GM21447 (cell line): ENCODE measurements at regions not wholly inside any gene's neighbourhood (a gene's known extent, or its start where the extent isn't known, plus 50 kb on each side); places are given as distances from the start of the nearest gene placed in this dataset.
A peak's percentile ranks its signal among the peaks of the same experiment; 100 is the strongest.
"Not testable (repeated sequence)": the region's sequence is repeated elsewhere in the genome, so short reads cannot be mapped to it uniquely, and the experiment has no call there.

Source experiments
- ATAC-seq: cut with Tn5 transposase; IDR thresholded peaks from one replicate; pipeline ENCODE4 v1.9.1; 2021; ENCODE audit not compliant: unreplicated experiment

DNA sequence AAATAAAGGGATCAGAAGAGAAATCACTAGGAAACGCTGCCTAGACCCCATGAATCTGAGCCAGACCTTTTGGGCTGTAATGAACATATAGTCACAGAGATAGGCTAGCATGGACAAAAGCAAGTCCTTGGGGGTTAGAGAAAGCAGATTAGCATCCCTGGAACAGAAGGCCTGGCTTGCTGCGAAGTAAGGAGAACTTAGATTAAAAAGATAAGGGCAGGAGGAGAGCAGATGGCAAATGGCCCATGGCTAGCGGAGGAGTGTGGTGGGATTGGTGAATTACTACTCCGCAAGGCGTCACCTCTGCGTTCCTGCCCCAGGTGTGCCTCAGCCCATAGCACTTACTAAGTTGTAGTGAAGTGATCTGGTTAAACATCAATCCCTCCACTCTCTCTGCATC lies 92.3 kb upstream of the ZNF438 start:
- no peak for ATAC-seq

DNA sequence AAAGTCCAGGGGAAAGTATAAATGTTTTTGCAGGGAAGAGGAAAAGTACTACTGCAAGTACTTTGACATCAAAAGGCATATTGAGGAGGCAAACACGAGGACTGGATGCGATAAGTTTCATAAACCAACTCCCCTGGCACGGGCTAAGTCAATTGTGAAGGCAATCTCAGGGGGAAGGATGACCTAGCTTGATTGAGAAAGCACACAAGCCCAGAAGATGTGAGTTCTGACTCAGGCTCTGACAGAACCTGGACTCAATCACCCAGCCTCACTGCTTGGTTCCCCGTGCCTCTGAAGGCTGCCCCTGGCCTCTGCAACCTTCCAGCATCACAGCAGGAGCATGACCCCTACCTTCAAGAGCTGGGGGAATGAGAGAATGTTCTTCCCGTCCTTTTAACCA lies 93.2 kb upstream of the ZNF438 start:
- ATAC-seq, result no peak

DNA sequence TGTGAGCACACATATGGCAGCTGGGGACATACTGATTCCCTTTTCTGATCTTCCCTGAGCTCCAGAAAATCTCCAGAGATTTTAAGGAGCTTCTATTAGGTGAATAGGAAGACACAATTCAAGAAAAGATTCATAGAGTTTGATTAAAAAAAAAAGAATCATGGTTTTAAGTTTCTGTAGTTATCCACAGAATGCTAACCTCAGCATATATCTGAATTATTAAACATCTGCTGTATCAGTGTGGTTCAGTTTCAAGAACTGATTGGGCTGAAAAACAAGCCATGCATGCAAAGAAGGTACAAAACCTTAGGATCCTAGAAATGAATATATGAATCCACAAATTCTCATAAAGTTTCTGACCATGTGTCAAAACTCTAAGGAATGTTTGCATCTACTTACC lies 94.1 kb upstream of the ZNF438 start:
- no peak for ATAC-seq

DNA sequence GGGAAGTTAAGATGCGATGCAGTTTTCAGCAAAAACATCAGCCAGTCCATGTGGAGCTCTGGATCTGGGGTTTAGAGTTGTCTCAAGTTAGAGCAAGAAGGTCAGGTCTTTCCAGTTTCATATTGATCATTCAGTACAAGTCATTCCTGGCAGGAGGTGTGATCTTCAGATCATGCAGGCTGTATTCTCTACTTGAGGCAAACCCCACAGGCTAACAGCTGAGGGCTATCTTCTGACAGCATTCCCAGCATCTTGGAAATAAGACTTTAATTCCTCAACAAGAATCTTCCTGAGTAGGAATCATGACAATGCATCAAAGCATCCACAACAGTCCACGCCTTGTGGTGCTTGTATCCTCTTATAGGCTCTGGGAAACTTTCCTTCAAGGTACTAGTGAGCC lies 94.9 kb upstream of the ZNF438 start:
- ATAC-seq, result no peak

DNA sequence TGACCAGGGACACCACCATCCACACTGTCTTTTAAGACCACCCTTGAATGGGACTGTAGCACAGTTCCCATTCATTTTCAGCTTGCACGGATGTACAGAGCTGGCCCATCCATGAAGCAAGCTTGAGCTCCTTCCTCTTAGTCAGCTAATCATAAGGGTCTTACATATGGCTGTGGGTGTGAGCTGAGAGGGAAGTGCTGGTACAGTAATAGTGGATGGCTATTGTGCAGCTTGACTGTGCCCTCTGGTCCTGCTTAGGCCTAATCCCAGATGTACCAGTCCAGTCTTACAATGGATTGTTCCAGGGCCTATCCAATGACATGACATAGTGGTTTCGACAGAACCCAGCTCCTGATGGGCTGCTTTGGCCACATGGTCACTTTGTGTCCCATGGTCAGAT lies 96.9 kb upstream of the ZNF438 start:
- no peak for ATAC-seq

DNA sequence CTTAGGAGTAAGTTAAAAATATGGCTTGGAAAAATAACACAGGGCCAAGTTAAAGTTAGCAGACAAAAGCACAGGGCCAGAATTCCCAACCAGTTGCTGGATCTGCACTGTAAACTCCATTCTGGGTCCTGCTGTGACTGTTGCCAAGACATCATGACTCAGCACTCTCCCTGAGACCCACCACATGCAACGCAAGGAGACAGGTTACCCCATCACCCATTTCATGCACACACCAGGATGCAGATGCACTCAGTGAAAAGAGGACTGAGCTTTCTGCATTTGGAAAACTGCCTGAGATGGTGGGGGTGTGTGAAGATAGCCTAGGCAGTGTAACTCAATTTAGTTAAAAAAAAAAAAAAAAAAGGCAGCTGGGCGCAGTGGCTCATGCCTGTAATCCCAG lies 97.6 kb upstream of the ZNF438 start:
- no peak for ATAC-seq

DNA sequence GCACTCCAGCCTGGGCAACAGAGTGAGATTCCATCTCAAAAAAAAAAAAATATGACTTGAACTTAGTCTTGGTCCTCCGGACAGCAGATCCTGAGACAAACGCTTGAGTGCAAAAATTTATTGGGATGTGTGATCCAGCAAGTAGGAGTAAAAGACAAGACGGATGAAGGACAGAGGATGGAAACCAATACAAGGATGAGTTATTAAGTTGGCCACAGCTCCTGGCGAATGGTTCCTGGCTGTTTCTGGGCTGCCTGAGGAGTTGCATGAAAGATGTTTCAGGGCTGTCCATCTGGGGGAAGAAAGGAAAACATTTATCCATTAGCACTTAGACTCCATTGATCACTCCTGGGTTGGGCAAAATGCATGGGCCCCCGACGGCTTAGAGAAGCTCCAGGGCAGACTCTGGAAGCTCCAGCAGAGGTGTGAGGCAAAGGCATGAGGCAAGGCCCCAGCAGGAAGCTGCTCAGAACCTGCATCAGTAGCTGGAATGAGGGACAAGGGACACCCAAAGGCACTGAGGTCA lies 98.3 kb upstream of the ZNF438 start:
- ATAC-seq, result no peak

DNA sequence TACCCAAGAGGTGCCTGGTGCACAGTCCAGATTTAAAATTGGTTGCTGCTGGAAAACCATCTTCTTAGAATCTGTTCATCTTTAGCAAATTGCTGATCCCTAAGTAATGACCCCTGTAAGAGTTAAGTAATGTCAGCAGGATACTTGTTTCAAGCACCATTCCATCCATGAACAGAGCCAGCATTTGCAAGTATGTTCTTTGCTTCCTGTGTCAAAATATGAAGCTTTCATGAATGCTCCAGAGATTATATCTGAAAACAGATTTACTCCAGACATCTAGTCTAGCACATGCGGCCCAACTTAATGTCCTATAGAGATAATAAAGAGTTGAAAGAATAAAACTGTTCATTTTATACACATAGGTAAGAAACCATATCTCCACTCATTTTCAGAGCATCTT lies 98.7 kb upstream of the ZNF438 start:
- ATAC-seq, result no peak

DNA sequence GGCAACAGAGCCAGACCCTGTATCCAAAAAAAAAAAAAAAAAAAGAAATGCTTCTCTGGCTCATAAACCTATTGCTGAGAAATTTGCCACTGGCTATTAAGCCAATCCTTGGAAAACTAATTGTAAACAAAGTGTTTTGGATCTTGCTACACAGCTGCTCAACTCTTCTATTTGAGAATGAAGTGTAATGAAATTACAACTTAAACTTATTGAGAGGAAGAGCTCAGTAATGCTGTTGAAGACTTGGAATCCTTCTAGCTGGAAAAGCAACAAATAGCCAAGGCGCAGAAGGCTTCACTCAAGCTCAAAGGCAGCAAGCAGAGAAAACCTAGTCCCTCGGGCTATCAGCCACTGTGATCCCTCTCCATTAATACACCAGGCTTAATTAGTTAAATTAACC lies 99.6 kb upstream of the ZNF438 start:
- no peak for ATAC-seq

DNA sequence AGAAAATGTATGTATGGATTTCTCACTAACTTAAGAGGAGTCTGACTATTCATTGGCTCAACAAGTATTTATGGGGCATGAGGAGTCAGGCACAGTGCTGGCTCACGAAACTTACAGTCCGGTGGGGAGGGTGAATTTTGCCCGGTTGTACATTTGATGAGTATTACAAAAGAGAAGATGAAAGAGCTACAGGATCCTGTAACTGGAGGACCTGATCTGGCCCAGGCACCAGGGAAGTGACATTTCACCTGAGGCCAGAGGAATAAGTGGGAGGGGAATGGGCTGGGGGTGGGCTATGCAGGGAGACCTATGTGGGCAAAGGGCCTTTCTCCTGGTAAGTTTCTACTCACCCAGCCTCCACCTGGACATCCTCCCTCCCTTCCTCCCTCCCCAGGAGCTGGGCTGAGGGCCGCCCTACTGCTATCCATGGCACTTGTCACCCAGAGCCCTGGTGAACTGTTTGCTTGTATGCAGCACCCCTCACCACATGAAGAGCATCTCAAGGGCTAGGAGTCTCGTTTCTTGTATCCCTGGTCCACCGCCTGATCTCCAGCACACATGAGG lies 101.1 kb upstream of the ZNF438 start:
- ATAC-seq, result no peak

DNA sequence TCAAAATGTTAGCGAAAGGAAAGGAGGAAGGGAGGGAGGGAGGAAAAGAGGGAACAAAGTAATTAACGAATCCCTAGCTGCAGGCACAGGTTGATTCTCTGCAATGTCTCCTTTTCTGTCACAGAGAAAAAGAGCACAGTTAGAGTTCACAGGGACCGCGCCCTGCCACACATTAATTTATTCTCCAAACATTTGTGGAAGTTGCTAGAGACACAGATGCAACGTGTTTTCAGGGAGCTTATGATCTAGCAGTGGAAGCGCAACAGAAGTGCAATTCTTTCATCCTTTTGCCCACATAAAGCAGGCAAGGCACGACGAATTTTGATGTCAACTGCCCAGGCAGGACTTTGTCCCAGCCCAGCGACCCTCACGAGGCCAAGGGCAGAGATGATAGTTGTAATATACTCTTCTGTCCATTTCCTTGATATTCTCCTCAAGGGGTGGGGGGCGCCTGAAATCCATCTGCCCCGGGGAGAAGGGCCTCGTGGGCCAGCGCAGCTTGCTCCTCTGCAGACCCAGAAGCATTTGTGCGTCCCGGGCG lies 101.7 kb upstream of the ZNF438 start:
- no peak for ATAC-seq

DNA sequence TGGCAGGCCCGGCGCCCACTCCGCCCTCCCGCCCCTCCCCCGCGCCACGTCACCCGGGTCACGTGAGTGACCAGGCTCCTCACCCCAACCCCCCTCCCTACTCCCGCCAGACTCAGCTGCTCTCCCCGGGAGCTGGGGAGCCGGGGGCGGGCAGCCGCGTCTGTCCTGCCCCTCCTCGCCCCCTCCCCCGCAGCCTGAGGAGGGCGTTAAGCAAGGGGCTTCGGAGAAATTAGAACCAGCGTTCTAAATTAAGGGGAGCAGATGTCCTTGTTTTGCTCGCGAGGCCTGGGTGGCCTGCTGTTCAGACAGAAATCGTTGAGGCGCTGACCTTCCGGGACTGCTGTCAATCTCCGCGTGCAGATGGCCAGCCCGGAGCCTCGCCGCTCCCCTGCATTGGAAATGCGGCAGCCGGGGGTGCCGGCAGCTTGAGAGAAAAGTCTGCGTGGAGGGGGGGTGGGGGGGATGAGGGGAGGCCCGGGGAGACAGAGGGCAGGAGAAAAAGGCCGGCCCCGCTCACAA lies 102.2 kb upstream of the ZNF438 start:
- ATAC-seq, result peak; percentile 55

DNA sequence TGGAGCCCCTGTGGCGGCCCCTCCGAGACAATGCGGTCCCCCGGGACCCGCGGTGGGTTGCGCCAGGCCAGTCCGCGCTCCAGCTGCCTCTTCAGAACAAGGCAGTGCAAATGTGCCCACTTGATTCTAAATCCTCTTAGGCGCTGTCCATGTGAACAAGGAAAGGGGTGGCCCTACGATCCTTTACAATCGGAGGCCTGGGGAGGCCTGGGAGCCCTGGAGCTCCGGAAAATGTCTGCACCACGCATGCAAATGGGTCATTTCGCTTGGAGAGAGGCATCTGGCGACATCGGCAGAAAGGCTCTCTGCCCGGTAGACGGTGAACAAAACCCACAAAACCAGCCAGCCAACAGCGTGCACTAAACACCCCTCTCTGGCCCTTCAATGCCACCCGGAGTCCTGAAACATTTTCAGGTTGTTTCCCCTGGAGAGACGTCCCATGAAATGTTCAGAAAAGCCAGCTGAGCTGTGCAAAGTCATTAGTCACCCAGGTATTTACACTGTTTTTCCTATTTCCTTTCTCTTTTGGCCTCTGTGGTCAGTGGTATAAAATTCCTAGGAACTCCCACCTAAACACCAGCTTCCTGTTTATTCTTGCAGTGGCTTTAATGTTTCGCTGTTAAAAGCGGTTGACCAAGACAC lies 102.8 kb upstream of the ZNF438 start:
- peak; percentile 37 for ATAC-seq

DNA sequence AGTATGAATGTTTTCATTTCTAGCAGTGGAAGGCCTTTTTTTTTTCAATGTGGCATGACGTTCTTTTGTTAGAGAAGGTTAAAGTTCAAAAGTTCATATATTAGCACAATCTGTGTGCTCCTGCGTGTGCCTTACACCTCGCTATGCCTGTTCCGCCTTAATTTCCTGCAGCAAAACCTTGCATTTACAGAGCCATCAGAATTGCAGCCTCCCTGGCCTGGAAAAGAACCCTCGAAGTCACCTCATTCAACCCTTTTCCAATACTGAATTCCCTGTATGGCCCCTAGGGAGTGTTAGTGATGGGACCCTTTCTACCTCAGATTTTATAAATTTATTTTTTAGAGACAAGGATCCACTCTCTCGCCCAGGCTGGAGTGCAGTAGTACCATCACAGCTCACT lies 103.5 kb upstream of the ZNF438 start:
- no peak for ATAC-seq

DNA sequence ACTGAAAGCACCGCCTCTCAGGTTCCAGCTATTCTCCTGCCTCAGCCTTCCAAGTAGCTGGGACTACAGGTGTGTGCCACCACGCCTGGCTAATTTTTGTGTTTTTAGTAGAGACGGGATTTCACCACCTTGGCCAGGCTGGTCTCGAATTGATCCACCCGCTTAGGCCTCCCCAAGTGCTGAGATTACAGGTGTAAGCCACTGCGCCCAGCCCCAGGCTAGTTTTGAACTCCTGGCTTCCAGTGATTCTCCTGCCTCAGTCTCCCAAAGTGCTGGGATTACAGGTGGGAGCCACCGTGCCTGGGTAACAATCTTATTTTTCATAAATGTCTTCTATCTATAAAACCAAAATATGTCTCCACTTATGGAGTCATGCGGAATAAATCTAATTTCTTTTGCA lies 104.1 kb upstream of the ZNF438 start:
- not testable (repeated sequence) for ATAC-seq

DNA sequence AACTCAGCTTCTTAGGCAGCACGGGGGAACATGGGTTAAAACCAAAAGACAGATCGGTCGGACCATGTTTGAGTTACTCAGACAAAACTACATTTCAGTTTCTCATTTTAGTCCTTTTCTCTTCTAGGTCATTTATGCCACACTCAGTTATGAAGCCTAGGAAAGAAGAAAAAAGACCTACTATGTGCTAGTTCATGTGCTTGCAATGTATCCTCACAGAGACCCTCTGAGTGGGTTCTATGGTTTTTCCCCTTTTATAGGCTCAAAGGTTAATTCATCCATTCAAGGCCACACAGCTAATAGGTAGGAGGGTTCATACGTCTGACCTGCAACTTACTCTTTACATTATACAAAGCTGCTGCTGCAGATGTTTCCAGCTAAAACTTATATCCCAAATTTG lies 104.7 kb upstream of the ZNF438 start:
- ATAC-seq, result no peak

DNA sequence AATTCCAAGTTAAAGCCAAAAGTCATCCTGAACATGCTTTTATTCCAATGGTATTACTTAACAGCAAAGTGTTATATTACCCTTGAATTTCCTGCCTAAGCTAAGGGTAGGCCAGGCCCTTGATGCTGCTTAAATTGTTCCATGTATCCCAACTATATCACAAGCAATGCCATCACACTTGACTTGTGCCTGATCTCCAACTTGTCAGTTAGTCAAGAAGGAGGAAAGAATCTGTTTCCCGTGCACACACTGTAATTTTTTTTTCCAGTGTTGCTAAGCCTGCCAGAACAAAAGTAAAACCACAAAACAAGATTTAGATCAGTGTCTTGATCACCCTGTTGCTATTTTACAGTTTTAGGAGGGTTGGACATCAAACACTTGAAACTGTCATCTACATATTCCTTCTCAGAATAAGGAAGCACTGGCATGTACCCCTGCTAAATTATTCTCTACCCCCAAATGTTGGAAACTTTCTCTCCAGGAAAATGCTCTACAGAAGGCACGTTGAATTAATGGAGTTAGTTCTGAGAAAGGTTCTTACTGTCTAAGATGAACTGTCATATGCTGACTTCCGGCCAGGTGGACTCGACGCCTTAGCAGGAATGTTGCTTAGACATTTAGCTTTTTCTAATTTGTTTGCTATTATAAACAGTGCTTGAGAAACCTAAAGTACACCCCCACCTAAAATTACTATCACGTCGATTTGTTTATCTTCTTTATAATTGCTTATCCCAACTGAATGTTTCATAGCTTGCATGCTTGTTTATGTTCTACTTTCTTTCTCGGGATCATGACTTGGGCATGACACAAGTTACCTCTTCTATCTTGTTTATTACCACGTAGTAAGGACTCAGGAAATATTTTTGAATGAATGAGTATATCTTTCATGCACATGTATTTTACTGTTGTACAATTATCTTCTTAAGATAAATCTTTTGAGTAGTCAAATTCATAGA lies 105.5 kb upstream of the ZNF438 start:
- no peak for ATAC-seq

DNA sequence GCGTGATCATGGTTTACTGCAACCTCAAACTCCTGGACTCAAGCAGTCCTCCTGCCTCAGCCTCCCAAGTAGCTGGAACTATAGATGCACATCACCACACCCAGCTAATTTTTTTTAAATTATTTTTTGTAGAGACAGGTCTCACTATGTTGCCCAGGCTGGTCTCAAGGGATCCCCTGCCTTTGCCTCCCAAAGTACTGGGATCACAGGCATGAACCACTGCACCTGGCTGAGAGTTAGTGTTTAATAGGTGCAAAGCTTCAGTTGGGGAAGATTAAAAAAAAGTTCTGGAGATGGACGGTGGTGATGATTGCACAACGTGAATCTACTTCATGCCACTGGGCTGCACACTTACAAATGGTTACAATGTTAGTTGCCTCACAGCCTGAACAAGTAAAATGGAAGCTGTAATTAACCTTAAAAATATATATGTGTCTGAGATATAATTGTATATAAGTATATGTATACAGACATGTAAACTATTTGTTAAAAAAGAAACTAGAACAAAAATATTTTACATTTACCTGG lies 106.4 kb upstream of the ZNF438 start:
- no peak for ATAC-seq

DNA sequence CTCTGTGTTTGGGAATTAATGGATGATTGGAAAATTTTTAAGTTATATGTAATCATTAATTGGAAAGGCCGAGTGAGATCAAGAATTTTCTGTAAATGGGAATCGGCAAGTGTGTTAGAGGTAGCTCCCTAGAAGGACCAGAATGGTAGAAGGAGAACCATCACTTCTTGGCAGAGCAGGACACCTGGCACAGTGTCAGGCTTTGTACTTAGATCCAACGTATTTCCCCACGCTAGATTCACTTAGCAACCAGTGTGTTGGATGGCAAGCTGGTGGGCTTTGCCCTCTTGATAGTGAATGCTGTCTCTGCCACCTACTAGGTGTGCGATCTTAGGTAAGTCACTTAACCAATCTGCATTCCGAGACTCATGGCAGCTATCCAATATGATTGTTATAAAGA lies 107.8 kb upstream of the ZNF438 start:
- ATAC-seq, result no peak

DNA sequence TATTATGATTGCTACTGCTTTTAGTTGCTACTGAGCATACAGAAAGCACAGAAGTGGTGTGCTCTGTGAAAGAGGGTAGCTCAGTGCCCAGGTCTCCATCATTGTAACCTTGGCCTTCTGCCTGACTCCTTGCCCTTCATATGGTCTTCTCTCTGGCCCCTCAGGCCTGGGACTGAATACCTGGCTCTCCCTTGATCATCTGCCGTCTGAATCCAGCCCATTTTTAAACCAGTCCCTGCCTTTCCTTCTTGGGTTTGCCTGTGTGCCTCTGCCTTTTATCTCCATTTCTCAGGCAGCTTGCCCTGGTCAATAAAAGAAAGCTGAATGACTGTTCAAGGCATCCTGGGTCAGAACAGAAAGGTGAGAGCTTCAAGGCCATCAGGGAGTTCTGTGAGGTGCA lies 109.1 kb upstream of the ZNF438 start:
- no peak for ATAC-seq

DNA sequence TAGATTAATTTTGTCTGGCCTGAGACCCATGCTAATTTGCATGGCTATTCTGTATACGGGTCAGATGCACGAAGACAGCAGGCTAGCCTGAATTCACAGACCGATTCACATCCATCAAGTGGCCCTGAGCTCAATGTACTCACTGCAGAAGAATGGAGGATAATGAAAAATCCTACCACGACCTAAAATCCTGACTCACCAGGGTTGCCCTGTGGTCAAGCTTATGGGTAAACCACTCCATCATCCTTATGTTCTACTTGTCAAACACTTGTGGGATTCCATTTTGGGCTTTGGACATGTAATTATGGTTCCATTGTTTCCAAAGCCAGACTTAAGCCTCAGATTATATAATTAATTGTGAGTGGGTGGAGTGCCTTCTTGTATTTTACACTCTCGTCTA lies 110.4 kb upstream of the ZNF438 start:
- ATAC-seq, result no peak
